Epithelial cell of proximal tubule (primary cell): ENCODE measurements at regions not wholly inside any gene's neighbourhood (a gene's known extent, or its start where the extent isn't known, plus 50 kb on each side); places are given as distances from the start of the nearest gene placed in this dataset.
"Not testable (repeated sequence)": the region's sequence is repeated elsewhere in the genome, so short reads cannot be mapped to it uniquely, and the experiment has no call there.

Experiments used
- DNase-seq: peaks from one replicate; pipeline ENCODE4 v3.0.0-alpha.2; 2011; ENCODE audit warnings: low read depth
- H3K4me3 ChIP-seq: 2 replicates; pipeline ENCODE4 v1.5.1; 2011; ENCODE audit warnings: low read depth, mild to moderate bottlenecking, low read length
- CTCF ChIP-seq: conservative IDR thresholded peaks from 2 replicates; pipeline ENCODE4 v1.5.1; 2012; ENCODE audit warnings: low read depth, mild to moderate bottlenecking, low read length

GRCh38 chr12:30525171-30525570 lies 170.5 kb downstream of the IPO8 start:
- no peak for DNase-seq
- TF ChIP-seq CTCF, result no peak
- no peak overlapping the region for H3K4me3 ChIP-seq

- DNase-seq, H3K4me3 ChIP-seq: not testable (repeated sequence)
Measured at GRCh38 chr12:30520285-30520684, 175.4 kb downstream of the IPO8 start.

GRCh38 chr12:30519535-30519934 lies 176.1 kb downstream of the IPO8 start:
- no peak for DNase-seq
- no peak for TF ChIP-seq CTCF
- H3K4me3 ChIP-seq, result no peak overlapping the region

- DNase-seq, result no peak
- TF ChIP-seq CTCF, result no peak
Measured at GRCh38 chr12:30517320-30517719, 178.3 kb downstream of the IPO8 start.

GRCh38 chr12:30515351-30515750 lies 180.3 kb downstream of the IPO8 start:
- no peak for TF ChIP-seq CTCF
- H3K4me3 ChIP-seq, result no peak overlapping the region
- DNase-seq, result no peak

More at GRCh38 chr12:30517320-30517719, 178.3 kb downstream of the IPO8 start:
- H3K4me3 ChIP-seq, result no peak overlapping the region

- no peak for TF ChIP-seq CTCF
- DNase-seq, result no peak
- H3K4me3 ChIP-seq, result no peak overlapping the region
Measured at GRCh38 chr12:30514666-30515065, 181.0 kb downstream of the IPO8 start.

GRCh38 chr12:30508205-30508967 lies 187.3 kb downstream of the IPO8 start:
- no peak for DNase-seq
- no peak overlapping the region for H3K4me3 ChIP-seq
- no peak for TF ChIP-seq CTCF
